GM19463 (cell line): ENCODE measurements at regions not wholly inside any gene's neighbourhood (a gene's known extent, or its start where the extent isn't known, plus 50 kb on each side); places are given as distances from the start of the nearest gene placed in this dataset.

Source experiments
- ATAC-seq: cut with Tn5 transposase; IDR thresholded peaks from one replicate; pipeline ENCODE4 v1.9.1; 2021; ENCODE audit warnings: mild to moderate bottlenecking, moderate library complexity; ENCODE audit not compliant: unreplicated experiment

- no peak for ATAC-seq
These were observed 410.7 kb upstream of the DSEL start for GRCh38 chr18:67926929-67927864.

DNA sequence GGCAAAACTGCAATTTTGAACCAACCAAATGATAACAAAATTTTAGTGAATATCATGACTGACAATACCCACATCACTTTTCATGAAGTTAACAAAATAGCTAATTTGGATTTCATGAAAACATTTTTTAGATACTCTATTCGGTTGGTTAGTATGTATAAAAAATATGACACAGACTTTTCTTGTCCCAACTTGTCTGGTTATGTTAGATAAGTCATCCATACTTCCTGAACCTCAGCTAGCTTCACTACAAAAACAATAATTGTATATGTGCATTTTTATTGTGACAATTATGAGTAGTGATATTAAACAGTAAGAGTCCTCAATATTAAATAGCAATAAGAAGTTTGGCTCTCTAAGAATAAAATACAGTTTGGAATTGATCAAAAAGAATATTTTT, 408.1 kb upstream of the DSEL start:
- ATAC-seq: no peak

GRCh38 chr18:67919316-67919715, 402.8 kb upstream of the DSEL start:
- no peak for ATAC-seq

GRCh38 chr18:67916097-67916496, 399.6 kb upstream of the DSEL start:
- ATAC-seq: no peak

DNA sequence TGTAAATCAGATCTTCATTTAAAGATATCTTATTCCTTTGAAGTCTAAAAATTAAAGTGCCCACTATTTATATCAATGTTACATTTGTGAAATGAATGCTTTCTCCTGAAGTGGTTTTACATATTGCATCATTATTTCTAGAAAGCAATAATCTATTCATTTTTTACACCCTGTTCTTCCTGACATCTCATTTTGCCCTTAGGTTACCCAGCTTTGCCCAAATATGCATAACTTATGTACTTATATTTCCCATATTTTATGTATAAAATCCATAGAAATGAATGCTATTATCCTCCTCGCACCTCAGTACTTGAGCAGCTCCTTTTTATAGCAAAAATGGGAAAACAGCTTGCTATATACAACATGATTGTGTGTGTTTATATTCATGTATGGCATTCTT, 396.5 kb upstream of the DSEL start:
- no peak for ATAC-seq

DNA sequence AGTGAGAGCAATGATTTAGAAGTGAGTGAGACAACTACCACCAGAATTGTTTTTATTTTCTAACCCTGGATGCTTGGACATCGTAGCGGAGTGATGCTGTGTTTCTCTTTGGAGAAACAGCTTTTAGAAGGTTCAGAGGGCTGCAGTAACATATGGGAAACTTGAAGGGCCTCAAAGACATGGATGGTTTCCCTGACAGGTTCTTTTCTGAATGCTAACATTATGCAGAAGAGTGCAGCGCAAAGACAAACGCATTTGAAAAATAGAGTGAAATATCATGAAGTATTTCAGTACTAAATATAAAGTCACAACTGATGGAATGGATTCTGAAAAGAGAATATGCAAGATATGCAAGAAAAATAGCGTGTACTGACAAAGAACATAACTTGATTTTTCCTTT, 385.1 kb upstream of the DSEL start:
- ATAC-seq: no peak

DNA sequence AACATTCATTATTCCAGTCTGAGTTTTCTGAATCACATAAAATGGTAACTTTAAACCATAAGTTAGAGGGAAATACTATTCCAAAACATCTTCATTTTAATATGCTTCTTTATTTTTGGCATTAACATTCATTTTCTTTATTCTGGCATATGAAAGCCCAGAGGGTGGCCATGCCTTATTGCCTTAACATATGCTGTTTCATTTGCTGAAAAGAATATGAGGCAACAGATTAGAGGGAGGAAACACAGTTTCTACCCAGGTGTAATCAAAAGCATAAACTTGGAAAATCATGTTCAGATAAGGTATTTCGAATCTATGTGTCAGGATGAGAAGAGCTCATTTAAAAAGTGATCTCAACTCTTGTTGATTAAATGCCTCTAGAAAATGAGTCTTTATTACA, 379.9 kb upstream of the DSEL start:
- ATAC-seq: no peak

DNA sequence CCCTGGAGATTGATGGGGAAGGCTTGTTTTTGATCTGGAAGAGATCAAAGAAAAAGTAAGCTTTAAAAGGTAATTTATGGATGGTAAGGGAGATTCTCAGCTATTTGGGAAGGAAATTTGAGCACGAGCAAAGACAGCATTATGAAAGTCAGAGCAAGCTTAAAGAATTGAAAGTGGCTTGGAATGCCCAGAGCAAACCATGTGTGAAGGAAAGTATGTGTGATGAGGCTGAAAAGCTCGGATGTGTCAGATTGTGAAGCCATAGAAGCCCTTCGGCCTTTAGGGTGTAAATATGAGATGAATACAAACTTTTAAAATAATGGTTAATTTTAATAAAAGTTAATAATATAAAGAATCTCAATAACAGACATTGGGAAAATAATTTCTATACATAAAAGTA, 377.4 kb upstream of the DSEL start:
- ATAC-seq: no peak

DNA sequence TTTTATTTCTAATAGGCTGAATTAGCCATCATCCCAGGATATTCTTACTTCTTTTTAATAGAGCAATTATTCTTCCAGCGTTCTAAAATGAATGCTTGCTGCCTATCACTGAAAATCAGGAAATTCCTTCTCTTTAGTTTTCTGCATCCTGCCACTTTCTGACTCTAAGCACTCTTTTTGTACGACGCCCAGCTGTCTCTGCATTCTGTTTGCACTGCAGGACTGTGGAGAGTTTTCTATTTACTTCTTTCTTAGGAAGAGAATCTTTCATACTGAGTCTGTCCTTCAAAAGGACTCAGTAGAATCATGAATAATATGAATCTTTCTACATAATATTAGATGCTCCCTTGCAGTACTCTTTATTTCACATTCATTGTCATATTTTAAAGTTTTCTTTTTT, 360.4 kb upstream of the DSEL start:
- no peak for ATAC-seq

- ATAC-seq: no peak
These were observed 359.4 kb upstream of the DSEL start for GRCh38 chr18:67875944-67876343.

GRCh38 chr18:67875060-67875459, 358.5 kb upstream of the DSEL start:
- ATAC-seq: no peak

DNA sequence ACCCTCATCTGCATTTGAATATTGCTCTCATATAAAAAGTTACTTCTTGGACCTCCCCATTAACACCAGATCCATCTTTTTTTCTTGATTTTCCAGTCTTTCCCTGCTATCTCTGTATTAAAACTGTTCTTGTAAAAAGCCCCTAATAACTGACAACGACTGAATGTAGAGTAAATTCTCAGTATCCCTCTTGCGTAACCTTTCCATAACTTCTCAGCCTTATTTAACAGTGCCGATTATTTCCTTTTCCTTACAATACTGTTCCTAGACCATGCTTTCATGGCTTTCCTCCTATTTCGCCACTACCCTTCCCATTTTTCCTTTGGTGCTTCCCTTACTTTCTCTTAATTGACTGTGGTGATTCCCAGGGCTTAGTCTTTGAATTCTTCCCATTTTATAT, 348.9 kb upstream of the DSEL start:
- no peak for ATAC-seq

DNA sequence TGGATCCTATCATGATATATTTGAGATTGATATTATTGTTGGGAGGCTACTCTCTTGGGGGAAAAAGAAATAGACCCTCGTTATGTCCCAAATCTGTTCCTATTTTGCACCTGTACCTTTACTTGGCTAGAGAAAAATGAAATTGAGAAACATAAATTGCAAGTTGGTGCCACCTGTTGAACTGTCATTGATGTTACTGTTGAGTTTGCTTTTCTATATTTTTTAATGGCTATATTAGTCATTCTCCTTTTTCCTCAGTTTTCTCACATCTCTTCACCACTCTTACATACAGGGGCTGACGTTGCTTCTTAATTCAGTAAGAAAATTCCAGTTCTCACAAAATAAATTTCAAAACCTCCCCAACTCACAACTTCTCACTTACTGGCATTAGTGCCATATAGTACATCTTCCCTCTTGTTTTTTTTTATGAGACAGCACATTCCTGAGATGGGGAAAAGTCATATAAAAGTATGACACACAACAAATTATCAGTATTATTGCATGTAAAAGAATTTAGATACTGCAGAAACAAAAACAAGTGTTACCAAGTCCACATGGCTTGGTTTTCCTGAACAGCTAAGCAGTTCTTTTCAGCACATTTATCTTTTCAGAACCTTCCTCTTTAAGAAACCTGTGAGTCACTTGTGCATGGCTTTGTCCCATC, 348.3 kb upstream of the DSEL start:
- no peak for ATAC-seq

DNA sequence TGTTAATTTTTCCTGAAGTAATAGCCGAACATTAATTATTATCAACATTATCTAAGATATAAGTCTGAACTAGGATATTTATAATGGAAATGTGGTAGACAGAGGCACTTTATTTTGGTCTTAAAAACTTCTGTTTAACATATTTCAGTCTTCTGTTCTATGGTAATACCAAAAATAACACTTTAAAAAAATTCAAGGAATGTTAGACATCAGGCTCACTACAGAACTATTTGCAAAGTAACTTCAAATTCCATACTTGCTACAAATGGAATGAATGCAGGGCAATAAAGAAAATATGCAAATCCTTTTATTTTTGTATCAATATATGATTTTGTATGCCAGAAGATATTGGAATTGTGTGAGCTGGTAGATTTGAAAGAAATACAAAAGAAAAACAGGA, 345.5 kb upstream of the DSEL start:
- ATAC-seq: no peak

DNA sequence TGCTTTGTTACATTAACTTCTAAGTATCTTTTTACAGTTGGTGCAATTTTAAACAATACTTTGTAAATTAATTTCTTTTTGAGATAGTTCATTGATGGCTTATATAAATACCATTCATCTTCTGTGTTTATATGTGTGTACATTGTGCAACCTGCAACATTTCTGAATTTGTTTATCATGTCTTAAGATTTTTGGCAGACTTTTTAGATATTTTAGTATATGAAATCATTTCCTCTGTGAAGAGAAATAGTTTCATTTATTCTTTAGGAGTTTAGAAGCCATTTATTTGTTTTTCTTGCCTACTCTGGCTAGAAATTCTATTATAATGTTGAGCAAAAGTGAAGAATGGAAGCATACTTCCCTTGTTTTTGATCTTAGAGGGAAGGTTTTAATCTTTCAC, 337.8 kb upstream of the DSEL start:
- ATAC-seq: no peak

DNA sequence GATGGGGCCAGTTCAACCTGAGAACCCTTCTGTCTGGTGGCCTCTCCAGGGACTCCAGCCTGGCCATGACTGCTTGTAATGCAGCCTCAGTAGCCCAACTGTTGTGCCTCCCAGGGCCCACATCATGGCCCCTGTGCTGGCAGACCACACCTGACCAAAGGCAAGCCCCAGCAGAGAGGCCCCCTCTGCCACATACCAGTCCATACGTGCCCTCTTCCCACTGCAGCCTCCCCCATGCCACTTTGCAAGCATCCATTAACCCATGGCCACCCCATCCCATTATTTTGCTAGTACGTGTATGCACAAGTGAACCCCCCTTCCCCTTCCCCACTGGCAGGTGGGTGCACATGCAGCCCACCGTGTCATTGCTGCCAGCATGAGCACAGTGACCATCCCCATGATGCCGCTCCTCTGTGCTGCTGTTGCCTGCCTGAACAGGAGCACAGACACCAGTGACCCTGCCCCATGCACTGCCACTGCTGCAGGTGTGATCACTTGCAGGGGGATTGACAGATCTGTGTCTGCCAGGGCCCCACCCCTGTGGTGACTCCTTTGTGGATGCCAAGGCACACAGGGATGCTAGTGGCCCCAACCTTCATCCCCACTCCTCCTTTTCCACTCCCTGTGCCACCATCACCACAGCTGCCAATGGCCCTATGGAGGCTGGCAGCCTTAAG, 330.0 kb upstream of the DSEL start:
- no peak for ATAC-seq

DNA sequence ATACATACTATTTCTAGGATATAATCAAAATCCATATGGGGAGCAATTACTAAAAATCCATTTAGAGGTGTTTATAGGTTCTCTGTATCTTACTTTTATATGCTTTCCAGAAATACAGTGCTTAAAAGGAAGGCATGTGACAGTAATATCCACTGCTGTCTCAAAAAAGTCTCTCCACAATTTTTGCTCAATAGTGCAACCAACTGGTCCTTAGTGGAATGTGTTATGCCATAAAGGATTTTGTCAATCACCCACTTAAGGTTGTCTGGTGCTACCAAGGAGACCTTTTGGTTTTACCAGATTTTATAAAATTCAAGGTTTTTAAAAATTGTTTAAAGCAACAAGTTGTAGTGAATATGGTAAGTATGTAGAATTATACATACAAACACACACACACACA, 328.5 kb upstream of the DSEL start:
- ATAC-seq: no peak

DNA sequence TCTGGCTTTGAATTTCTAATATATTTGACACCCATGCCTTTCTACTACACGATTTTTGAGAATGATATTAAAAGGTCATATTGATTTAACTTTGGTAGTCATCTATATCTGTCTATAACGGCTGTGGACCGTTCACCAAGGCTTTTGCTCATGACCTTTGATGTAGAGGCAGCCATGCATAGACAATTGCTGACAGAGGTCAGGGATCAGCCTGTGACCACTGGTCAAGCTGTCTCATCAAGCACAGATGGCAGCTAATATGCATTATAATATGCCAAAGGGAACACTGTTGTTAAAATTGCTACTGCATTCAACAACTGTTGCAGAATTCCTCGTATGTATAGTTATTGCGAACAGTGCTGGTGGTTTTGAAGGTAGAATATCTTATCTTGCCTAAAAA, 323.9 kb upstream of the DSEL start:
- no peak for ATAC-seq

GRCh38 chr18:67818432-67818831, 301.9 kb upstream of the DSEL start:
- no peak for ATAC-seq

DNA sequence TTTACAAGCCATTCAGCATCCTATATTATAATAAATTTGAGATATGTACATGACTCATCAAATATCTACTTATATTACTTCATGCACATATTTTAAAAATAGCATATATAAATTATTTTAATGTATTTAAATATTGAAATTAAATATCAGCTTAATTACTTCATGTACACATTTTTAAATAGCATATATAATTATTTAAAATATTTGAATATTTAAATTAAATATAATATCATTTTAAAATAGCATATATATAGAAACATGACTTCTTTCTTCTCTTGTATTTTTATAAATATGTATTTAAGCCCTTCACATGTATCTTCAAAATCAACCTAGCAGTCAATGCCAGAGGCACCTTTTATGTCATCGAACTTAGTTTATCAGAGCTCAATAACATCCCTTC, 298.8 kb upstream of the DSEL start:
- ATAC-seq: no peak

GRCh38 chr18:67813380-67814028, 297.0 kb upstream of the DSEL start:
- no peak for ATAC-seq
